Right hindlimb (tissue), 1 donor: ENCODE measurements at regions not wholly inside any gene's neighbourhood (a gene's known extent, or its start where the extent isn't known, plus 50 kb on each side); places are given as distances from the start of the nearest gene placed in this dataset.
"Not testable (repeated sequence)": the region's sequence is repeated elsewhere in the genome, so short reads cannot be mapped to it uniquely, and the experiment has no call there.

Source experiments
- DNase-seq: peaks from one replicate; pipeline ENCODE4 v3.0.0-alpha.2; 2018

DNA sequence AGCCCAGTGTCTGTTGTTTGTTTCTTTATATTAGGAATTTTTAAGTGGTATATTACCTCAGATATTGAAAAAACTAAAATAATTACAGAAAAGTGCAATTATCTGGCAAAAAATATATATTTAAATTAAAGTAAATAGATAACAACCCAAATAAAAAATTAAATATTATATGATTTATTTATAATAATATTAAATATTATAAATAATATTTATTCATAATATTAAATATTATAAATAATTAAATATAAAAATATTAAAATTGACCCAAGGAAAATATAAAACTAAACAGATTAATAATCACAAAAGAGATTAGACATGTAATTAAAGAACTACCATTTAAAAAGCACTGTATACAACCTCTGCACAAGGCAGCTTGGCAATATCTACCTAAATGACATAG lies 331.9 kb upstream of the POGK start:
- no peak for DNase-seq

DNA sequence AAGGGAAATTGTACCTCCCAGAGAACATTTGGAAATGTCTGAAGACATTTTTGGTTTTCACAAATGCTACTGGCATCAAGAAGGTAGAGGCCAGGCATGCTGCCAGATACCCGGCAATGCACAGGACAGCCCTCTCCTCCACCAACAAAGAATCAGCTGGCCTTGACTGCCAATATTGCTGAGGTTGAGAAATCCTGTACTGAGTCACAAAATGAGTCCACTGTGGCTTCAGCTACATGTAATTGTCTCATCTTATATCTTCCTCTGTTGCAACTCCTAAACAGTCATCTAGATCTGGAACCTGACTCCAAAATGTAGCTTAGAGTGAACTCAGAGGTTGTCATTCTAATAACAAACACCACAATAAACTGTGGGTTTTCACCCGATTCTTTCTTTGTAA lies 327.5 kb upstream of the POGK start:
- DNase-seq, result no peak

DNA sequence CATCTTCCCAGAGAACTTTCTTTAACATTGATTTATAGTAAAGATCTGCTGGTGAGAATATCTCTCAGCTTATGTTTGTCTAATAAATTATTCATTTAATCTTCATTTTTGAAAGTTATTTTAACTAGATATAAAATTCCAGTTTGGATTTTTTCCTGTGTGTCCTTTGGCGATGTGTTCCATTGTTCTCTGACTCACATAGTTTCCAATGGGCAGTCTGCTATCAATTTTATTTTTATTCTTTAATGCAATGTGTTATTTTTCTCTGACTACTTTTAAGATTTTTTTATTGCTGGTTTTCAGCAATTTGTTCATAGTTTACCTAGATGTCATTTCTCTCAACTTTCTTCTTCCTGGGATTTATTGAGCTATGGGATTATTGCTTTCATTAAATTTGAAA lies 325.2 kb upstream of the POGK start:
- no peak for DNase-seq

DNA sequence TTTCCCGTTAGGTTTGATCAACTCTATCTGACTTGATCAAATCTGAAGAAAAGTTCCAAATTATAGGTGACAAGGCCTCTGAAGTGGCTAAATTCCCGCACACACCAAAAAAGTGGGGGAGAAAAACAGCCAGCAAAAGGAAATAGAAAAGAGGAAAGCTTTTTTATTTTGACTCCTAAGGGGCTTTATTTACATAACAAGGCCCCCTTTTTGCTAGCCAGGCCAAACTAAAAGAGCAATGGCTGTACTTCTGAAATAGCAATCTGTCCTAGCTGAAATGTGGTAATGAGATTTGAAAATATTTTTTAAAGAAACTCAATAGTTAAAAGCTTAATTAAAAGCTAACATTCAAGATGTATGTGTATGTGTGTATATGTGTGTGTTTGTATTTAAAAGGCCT lies 311.5 kb upstream of the POGK start:
- no peak for DNase-seq

DNA sequence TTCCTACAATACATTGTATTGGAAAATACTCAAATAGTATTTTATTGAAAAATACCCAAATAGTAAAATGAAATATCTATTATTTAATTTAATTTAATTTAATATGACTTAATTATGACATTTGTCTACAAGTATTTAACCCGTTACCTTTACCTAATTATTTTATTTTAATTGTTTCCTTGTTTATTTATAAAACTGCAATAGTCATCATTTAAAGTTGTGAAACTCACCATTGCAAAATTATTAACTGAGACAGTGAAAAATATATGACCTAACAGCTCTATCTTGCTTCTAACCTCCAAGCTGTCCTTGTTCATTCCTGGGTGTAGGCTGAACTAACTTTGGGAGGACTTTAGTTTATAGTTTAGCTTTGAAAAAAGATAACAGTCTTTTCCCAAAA lies 300.6 kb upstream of the POGK start:
- DNase-seq, result no peak

DNA sequence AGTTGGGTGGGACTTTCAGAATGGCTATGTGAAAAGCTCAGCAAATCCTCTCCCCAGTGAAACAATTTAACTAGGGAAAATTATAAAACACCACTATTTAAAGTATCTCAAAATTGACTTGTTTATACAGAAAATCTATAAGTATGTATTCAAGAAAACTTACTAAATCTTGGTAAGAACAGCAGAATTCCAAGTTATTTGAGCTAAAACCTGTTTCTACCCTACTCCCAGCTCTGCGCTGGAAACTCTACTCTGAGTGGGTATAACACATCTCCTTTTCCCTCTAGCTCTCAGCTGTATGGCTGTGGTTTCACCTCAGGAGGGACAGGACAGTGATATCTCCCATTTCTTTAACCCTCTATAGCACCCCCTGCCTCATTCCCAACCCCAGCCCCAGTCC lies 295.2 kb upstream of the POGK start:
- no peak for DNase-seq

DNA sequence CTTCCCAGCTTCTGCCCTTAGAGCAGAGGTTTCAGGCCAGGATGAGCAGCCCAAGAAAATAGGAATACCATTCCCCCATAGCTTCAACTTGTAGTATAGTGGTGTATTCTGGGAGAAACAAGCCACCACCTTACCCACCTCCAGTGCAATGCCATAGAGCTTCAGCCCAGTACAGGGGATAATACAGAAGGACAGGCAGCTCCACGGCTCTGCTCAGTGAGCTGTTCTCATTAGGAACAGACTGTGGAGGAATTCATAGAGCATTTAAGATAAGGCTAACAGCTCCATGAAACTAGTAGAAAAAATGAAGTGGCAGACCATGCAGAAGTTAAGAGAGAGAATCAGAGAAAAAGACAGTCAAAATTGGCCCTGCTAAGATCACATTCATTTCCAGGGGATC lies 294.7 kb upstream of the POGK start:
- no peak for DNase-seq

DNA sequence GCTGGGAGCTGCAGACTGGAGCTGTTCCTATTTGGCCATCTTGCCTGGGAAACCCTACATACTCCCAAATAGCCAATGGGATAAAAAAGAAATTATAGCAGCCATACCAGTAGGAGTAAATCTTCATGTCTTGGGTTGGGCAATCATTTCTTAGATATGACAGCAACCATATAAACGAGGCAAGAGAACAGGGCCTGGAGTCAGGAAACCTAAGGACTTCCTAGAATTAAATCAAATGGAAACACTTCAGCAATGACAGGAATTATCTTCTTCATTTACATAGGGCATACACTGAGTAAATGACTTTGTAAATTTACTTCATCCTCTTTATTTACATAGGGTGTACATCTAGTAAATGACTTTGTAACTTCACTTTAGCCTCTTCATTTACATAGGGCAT lies 286.6 kb upstream of the POGK start:
- DNase-seq, result no peak

DNA sequence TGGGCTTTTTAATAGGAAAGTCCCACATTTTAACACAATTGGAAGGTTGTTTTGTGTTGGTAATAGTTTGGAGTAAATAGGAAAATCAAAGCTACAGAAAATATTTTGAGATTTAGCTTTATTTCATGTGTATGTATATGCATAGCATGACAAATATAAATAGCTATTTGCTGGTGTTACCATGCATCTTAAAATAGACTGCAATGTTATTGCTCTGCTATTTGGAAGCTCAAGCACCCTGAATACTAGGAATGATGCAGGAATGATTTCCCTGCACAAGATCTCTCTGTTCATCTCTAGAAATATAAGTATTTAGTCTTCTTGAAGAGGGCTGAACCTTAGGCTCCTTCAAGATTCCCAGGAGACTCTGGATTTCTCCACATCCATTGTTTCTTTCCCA lies 268.3 kb upstream of the POGK start:
- no peak for DNase-seq

DNA sequence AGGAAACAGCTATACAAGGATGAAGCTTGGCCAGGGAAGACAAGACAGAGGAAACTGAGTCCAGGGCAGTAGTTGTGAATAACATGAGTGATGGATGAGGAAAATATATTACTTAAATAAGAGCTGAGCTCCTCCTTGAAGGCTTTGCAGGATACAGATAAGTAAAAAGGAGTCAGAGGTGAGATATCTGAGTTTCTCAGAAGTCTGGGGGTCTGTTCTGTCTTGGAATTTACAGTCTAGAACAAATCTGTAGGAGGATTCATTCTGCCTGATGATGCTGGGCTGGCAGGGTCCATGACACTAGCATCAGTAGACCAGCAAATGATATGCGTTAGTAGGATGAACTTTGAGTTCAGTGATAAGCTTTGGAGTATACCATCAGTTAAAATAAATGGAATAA lies 266.1 kb upstream of the POGK start:
- DNase-seq, result no peak

DNA sequence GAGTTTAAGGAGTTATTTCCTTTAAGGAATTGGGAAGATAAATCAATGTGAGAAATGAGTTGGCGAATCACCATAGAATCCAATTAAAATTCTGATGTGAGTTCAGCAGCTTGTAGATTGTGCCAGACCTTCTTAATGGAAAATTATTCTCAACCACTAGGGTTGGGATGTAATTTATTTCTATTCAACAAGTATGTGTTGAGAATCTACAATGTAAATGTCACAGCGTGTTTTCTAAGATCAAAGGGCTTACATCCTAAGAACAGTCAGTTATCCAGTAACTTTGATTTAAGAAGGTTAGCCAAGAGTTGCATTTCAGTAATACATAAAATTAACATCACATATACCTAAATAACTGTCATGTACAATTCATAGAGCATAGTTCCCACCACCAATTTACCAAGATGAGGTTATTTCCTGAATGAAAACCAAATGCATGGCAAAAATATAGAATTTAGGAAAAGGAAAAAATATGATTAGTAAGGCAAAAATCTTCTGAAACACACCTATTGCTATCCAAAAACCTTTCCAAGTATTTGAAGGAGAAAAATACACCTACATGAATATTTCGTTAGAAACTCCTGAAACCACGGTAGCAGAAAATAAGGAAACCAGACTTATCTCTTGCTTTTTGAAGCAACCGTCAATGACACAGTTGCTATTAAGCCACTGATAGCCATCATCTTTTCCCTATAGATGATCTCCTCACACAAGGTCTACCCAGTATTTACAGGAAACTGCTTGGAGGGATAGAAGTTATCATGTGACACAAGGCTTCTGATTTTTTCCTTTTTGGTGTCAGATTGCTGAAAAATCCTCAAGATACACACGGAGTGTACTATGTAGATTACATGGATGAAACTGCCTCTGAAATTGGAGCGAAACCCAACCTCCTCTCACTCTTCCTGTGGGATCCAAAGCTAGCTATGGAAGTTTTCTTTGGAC lies 259.4 kb upstream of the POGK start:
- no peak for DNase-seq

DNA sequence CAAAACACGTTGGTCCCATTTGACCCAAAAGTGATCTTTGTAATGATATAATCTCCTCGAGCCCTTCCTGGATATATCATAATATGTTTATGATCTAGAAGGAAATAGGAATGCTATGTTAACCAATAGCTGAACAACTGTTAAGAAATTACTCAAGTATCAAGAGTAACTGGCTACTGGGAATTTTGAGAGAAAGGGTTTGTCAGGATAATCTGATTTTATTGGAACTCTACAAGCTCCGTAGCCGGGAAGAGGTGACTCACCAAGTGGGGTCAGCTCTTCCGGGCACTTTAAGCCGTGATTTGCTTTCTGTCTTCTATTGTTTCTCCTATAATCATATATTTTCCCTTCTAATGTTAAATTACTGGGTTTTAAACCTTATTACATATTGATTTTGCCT lies 250.5 kb upstream of the POGK start:
- no peak for DNase-seq

DNA sequence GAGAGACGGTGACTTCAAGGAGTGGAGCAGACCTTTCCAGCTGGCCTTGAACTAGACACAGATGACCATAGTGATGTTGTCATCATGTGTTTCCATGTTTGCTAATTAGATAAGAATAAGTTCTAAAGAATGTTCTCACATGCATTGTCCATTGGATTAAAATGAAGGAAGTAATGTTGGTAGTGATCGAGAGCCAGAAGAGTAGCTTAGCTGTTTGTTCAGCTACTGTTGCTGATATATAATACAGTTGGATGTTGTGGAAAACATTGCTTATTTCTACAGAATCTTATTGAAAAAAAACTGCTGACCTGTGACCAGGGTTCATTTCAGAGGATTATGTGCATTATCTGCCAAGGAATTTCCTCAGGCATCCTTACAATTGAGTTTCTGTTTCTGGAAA lies 249.1 kb upstream of the POGK start:
- no peak for DNase-seq

DNA sequence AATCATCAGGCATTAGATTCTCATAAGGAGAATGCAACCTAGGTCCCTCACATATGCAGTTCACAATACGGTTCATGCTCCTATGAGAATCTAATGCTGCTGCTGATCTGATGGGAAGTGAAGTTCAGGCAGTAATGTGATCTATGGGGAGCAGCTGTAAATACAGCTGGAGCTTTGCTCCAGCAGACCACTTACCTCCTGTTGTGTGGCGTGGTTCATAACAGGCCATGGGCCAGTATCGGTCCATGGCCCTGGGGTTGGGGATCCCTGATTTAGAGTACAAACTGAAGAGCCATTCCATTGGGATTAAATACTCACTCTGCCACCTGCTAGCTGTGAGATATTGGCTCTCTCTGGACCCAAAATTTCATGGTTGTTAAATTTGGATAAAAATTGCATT lies 244.6 kb upstream of the POGK start:
- no peak for DNase-seq

DNA sequence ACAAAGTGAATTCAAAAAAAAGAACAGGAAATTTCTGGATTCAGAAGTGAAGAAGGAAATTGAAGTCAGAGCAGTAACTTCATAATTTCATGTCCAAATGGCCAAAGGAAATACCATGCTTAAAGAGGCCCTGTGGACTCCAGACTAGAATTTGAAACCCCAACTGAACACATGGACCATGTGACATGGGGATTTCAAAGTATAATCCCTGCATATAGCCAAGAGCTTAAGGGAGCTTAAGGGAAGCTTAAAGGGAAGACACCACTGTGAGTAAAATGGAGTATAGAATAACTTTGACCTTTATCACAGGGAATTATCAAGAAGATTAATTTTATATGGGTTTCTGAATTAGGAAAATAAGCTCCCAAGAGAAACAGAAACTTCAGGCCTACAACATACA lies 241.8 kb upstream of the POGK start:
- no peak for DNase-seq

DNA sequence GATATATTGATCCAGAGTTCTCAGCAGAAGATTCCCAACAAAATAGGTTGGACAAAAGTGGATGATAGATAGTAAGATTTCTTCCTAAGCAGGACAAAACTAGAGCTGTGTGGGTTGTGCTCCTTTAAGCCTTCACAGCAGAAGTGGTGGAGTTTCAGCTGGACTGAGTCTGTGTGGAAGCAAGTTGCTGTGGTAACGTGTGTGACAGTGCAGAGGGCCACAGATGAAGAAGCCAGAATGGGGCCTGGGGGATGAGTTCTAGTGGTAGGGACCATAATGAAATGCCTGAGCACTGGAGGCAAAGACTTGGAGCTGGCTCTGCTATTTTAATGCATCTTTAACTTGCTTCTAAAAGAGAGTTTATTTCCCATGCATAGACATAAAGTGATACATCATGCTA lies 238.7 kb upstream of the POGK start:
- DNase-seq, result no peak

DNA sequence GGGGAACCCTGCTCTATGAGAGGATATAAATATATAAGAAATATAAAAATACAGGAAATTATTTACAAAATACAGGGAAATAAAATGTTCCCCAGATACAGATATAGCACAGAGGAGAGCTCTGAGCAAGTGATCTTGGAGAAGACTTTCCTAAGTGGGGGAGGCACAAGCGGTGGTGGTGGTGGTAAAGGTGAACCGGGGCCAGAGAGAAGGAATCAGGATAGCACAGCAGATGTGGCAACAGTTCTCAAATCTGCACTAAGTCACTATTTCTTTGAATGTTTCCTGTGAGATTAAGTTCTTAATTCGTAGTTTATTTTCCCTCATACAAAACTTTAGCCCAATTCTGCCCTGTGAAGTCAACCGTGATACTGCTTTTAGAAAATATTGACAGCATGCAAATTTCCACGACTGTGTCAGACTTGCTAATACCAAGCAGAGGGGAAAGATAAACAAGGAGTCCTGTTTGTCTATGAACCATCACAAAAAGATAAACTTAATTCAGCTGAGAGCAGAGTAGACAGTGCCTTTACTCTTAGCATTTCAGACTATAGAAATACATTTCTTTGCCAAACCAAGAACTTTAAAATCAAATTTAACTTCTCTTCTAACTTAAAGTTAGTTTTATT lies 237.5 kb upstream of the POGK start:
- DNase-seq, result no peak

DNA sequence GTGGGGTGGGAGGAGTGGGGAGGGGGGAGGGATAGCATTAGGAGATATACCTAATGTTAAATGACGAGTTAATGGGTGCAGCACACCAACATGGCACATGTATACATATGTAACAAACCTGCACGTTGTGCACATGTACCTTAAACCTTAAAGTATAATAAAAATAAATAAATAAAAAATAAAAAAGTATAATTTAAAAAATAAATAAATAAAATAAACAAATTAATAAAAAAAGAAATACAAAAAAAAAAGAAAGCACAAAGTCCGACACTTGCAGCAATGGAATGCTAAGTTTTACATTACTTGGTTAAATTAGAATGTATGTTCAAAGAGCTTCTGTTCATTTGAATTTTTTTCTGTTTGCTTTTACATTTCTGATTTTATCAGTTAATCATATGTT lies 236.5 kb upstream of the POGK start:
- DNase-seq, result not testable (repeated sequence)

DNA sequence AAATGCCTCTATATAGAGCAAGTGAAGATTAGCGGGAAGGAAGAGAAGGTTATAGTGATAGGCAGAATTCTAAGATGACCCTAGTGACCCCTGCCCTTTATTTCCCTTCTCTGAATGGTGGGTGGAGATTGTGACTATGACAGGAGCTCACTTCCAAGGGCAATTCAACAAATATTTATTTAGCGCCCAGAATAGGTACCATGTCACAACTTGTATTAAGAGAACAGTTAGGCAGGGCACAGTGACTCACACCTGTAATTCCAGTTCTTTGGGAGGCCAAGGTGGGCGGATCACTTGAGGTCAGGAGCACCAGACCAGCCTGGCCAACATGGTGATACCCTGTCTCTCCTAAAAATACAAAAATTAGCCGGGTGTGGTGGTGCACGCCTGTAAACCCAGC lies 236.0 kb upstream of the POGK start:
- DNase-seq, result no peak

DNA sequence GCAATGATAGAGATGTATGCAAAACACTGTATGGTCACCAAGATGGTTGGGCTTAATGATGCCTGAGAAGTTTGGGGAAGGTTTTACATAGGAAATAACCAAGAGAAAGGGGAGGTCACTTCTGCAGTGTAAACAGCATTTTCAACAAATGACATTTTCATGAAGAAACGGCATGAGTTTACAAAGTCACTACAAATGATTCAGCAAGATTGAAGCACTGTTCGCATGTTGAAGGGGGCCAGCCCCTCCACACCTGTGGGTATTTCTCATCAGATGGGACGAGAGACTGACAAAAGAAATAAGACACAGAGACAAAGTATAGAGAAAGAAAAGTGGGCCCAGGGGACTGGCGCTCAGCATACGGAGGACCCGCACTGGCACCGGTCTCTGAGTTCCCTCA lies 234.1 kb upstream of the POGK start:
- no peak for DNase-seq

DNA sequence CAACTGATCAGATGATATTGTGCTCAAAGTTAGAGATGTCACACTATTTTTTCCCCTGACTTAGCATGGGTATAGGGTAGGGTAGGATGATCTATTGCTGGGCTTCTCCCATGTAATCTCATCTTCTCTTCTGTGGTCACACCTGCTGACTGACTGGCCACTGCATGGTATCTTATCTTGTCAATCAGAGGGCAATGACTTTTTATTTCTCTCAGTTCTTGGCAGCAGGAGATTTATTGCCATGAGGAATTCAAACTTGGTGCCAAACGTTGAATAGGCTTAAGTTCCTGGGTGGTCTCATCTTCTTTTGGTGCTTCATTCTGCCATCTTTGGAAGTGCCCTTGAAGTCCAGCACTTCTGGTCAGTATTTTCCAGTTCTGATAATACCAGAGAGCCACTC lies 226.4 kb upstream of the POGK start:
- no peak for DNase-seq

DNA sequence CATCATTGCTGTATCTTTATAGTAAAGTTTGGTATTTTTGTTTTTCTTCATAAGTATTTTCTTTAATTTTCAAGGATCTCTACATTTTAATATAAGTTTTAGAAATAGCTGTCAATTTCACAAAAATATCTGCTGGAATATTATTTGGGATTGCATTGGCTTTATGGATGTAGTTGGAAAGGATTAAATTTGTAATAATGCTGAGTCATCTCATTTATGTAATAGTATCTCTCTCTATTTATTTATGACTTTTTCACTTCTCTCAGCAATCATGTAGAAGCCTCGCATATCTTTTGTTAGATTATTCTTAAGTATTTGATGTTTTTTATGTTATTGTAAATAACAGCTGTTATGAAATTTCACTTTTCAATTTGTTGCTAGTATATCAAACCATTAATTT lies 223.1 kb upstream of the POGK start:
- no peak for DNase-seq

DNA sequence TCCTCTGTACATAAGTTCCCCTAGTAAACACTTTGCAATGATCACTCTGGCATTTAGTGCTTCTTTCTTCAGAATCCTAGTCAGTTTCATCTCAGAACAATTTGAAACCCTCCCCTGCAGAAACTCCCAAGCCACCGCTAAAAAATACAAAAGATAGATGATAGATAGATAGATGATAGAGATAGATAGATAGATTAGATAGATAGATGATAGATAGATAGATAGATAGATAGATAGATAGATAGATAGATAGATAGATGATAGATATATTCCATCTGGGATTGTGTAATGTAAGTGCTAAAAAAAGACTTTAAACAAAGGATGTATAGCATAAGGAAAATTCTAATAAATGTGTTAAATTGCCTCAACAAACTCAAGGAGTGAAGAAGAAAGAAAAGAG lies 212.6 kb upstream of the POGK start:
- DNase-seq, result no peak

DNA sequence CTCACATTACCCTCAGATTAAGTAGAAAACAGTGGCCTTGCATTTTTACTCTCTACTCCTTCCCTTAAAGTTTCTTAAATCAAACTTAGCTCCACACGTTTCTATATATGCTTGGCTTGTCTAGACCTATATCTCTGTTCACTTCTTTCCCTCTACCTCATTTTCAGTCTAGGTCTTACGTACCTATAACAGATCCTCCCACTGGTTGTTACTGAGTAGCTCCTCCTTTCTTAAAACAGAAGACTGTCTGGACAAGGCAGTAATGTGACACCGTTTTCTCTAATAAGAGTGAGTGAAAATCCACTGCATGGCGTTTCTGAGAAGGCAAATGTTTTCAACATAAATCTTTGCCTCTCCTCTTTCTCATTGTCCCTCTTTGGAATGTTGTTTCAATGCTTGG lies 211.7 kb upstream of the POGK start:
- no peak for DNase-seq

DNA sequence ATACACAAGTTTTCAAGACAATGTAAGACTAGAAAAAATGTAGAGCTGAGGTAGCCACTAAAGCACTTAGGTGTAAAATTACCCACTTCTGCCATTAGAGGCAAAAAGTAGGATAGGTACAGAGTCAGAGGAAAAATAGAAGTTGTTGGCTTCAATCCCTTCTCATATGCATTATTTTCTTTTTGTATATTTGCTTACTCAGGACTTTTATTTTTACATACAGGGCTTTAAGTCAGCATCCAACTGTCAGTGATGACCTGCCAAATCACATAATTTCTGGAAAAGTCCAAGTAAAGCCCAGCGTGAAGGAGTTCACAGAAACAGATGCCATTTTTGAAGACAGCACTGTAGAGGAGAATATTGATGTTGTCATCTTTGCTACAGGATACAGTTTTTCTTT lies 211.0 kb upstream of the POGK start:
- DNase-seq, result no peak
